Posterior cingulate gyrus (tissue), 11 donors: ENCODE measurements at regions not wholly inside any gene's neighbourhood (a gene's known extent, or its start where the extent isn't known, plus 50 kb on each side); places are given as distances from the start of the nearest gene placed in this dataset.
"Not testable (repeated sequence)": the region's sequence is repeated elsewhere in the genome, so short reads cannot be mapped to it uniquely, and the experiment has no call there.

Experiments used
- DNase-seq, 10 donors: peaks; one replicate each; pipeline versions ENCODE4 v3.0.0 to v3.0.0-alpha.2; 2020 to 2021; ENCODE audit warnings: mixed read lengths in 3 of 10
- intact Hi-C: fragments of 100-400 bp; cut with DNase I; formaldehyde crosslinking; loops from one replicate; pipeline ENCODE4 v1.15.1; 2023

GRCh38 chr4:187915406-187915805, 80.2 kb upstream of the ZFP42 start:
- intact Hi-C loops, DNase-seq: not testable (repeated sequence)

- intact Hi-C loops, result no loop called here
- no peak for DNase-seq
Observed at GRCh38 chr4:187919966-187920365, 75.6 kb upstream of the ZFP42 start.

GRCh38 chr4:187921946-187922623, 73.5 kb upstream of the ZFP42 start:
- intact Hi-C loops, result no loop called here
- DNase-seq, result no peak

GRCh38 chr4:187929024-187929423, 66.5 kb upstream of the ZFP42 start:
- intact Hi-C loops, result no loop called here
- no peak for DNase-seq

DNA sequence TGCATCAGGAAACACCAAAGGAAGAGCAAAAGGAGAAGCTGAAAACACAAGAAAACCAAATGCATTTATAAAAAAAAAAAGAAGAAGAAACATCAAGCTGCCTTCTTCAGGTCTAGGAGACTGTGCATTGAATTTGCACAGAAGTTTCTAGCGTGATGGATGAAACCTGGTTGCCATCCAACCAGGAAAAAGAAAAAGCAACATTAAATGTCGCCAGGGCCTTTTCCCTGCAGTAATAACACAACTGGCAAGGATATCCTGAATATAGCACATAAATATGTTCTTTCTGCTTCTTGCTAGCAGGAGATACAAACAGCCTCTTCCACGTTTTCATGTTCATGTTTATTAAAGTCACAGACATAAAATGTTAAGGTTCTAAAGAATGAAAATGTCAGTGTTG, 60.8 kb upstream of the ZFP42 start:
- no peak for DNase-seq
- intact Hi-C loops, result no loop called here

DNA sequence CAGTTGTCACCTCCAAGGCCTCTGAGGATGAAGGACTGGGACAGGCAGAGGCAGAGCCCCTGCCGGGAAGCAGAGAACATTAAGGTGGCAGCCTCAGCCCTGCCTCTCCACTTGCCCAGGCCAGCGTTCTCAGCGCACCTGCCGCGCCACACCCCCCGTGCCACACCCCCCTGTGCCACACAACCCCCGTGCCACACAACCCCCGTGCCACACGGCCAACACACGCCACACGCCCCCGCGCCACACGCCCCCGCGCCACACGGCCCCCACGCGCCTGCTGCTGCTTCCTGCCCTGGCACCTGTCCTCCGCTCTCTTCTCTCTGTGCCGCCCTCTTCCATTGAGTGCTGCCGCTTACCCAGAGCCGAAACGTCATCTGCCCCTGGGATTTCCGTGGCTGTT, 58.0 kb upstream of the ZFP42 start:
- no peak for DNase-seq

GRCh38 chr4:187940299-187940698, 55.3 kb upstream of the ZFP42 start:
- intact Hi-C loops, result no loop called here
- no peak for DNase-seq

More for the DNA sequence above, 58.0 kb upstream of the ZFP42 start:
- intact Hi-C loops, result no loop called here

GRCh38 chr4:187942968-187943367, 52.6 kb upstream of the ZFP42 start:
- intact Hi-C loops, result no loop called here
- DNase-seq, result no peak

GRCh38 chr4:187944179-187944578, 51.4 kb upstream of the ZFP42 start:
- intact Hi-C loops, result no loop called here
- peak in 4 of 10 donors; percentile 14 to 80 (median 32) for DNase-seq
